Hepatocyte (in vitro differentiated cells): ENCODE measurements at regions not wholly inside any gene's neighbourhood (a gene's known extent, or its start where the extent isn't known, plus 50 kb on each side); places are given as distances from the start of the nearest gene placed in this dataset.

Source experiments
- DNase-seq: peaks from one replicate; pipeline ENCODE4 v3.0.0-alpha.2; 2016; ENCODE audit warnings: low spot score
- H2AFZ ChIP-seq: fragments of 200-600 bp; sonication (generic); 2 replicates; pipeline ENCODE4 v1.6.0; 2016; ENCODE audit warnings: antibody characterized with exemption, mild to moderate bottlenecking
- H3K27ac ChIP-seq: fragments of 200-600 bp; sonication (generic); 2 replicates; pipeline ENCODE4 v1.5.1; 2016; ENCODE audit warnings: mild to moderate bottlenecking
- H3K27me3 ChIP-seq: fragments of 200-600 bp; sonication (generic); 2 replicates; pipeline ENCODE4 v1.6.1; 2016
- H3K36me3 ChIP-seq: fragments of 200-600 bp; sonication (generic); replicated peaks from 2 replicates; pipeline ENCODE4 v1.5.1; 2016; ENCODE audit warnings: low read depth; ENCODE audit not compliant: insufficient read depth
- H3K4me1 ChIP-seq: fragments of 200-600 bp; sonication (generic); 2 replicates; pipeline ENCODE4 v1.5.1; 2016; ENCODE audit warnings: mild to moderate bottlenecking, moderate library complexity; ENCODE audit not compliant: insufficient read depth
- H3K4me2 ChIP-seq: fragments of 200-600 bp; sonication (generic); 2 replicates; pipeline ENCODE4 v1.6.0; 2016
- H3K4me3 ChIP-seq: fragments of 200-600 bp; sonication (generic); 2 replicates; pipeline ENCODE4 v1.5.1; 2016; ENCODE audit warnings: mild to moderate bottlenecking
- H3K79me2 ChIP-seq: fragments of 200-600 bp; sonication (generic); 2 replicates; pipeline ENCODE4 v1.6.0; 2017; ENCODE audit warnings: mild to moderate bottlenecking
- H3K9me2 ChIP-seq: fragments of 200-600 bp; sonication (generic); replicated peaks from 2 replicates; pipeline ENCODE4 v1.6.0; 2017; ENCODE audit warnings: mild to moderate bottlenecking; ENCODE audit not compliant: insufficient read depth
- H3K9me3 ChIP-seq: fragments of 200-600 bp; sonication (generic); 2 replicates; pipeline ENCODE4 v1.5.1; 2016; ENCODE audit warnings: low read depth, mild to moderate bottlenecking
- H4K20me1 ChIP-seq: fragments of 200-600 bp; sonication (generic); 2 replicates; pipeline ENCODE4 v1.6.0; 2016; ENCODE audit warnings: mild to moderate bottlenecking; ENCODE audit not compliant: insufficient read depth, poor library complexity, severe bottlenecking
- EZH2 ChIP-seq: fragments of 200-600 bp; sonication (generic); IDR thresholded peaks from 2 replicates; pipeline ENCODE4 v1.6.1; 2016; ENCODE audit warnings: antibody characterized with exemption, mild to moderate bottlenecking, borderline replicate concordance
- EZH2phosphoT487 ChIP-seq: fragments of 200-600 bp; sonication (generic); IDR thresholded peaks from one replicate; pipeline ENCODE4 v1.6.1; 2018; ENCODE audit warnings: antibody characterized with exemption, mild to moderate bottlenecking, low read depth, moderate library complexity; ENCODE audit not compliant: unreplicated experiment, severe bottlenecking
- WGBS: methylation state at CpG from one replicate; pipeline ENCODE4 v1.1.6; 2016; ENCODE audit warnings: low lambda C conversion rate; ENCODE audit errors: missing lambda C conversion rate; 5-methylcytosine and 5-hydroxymethylcytosine counted together
- TF ChIP-seq, protein P1 (sequence below): fragments of 200-600 bp; sonication (generic); IDR thresholded peaks from 2 replicates; pipeline ENCODE4 v1.5.1; 2016; ENCODE audit warnings: antibody characterized with exemption, mild to moderate bottlenecking; ENCODE audit not compliant: poor library complexity

DNA sequence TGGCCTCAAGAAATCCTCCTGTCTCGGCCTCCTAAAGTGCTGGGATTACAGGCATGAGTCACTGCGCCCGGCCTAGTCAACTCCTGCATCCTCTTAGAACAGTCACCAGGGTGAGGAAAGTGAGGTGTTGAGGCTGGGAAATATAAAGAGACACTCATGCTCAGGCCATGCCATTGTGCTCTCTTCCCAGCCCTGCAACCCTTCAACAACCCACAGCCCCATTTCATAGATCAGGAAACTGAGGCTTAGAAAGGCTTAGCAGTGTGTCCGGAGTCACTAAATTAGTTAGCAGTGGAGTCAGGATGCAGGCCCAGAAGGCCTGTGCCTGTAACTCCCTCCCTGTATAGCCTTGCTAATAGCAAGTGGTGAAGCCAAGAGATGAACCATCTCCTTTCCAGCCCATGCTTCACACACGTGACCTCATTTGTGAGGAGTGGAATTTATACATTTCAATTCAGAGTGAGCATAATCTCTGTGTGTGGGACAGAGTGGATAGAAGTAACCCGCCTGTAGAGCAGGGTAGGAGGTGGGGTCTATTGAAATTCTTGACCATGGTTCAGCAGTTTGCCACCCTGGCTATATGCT is 51.7 kb upstream of the USP3 start:
- no peaks in the 10 kb centered on the region for H3K36me3 ChIP-seq
- no peak overlapping the region for H3K27ac ChIP-seq
- H3K9me3 ChIP-seq: no peaks in the 10 kb centered on the region
- H3K4me3 ChIP-seq: no peak overlapping the region
- no peaks in the 10 kb centered on the region for H3K79me2 ChIP-seq
- H2AFZ ChIP-seq: no peak overlapping the region
- no peaks in the 10 kb centered on the region for H3K27me3 ChIP-seq
- peaks cover 15% of the 10 kb centered on the region for H3K4me1 ChIP-seq
- DNase-seq: no peak
- TF ChIP-seq, protein P1, sequence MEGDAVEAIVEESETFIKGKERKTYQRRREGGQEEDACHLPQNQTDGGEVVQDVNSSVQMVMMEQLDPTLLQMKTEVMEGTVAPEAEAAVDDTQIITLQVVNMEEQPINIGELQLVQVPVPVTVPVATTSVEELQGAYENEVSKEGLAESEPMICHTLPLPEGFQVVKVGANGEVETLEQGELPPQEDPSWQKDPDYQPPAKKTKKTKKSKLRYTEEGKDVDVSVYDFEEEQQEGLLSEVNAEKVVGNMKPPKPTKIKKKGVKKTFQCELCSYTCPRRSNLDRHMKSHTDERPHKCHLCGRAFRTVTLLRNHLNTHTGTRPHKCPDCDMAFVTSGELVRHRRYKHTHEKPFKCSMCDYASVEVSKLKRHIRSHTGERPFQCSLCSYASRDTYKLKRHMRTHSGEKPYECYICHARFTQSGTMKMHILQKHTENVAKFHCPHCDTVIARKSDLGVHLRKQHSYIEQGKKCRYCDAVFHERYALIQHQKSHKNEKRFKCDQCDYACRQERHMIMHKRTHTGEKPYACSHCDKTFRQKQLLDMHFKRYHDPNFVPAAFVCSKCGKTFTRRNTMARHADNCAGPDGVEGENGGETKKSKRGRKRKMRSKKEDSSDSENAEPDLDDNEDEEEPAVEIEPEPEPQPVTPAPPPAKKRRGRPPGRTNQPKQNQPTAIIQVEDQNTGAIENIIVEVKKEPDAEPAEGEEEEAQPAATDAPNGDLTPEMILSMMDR: no peak
- TF ChIP-seq EZH2 (no peak), EZH2phosphoT487 (no peak)
- H3K9me2 ChIP-seq: no peaks in the 10 kb centered on the region
- 96% methylated on average over 6 of the region's 6 CpGs for WGBS
- H3K4me2 ChIP-seq: no peak overlapping the region
- no peaks in the 10 kb centered on the region for H4K20me1 ChIP-seq

GRCh38 chr15:63453186-63453905 is 51.0 kb upstream of the USP3 start:
- Histone ChIP-seq H3K4me1 (peaks cover 15% of the 10 kb centered on the region), H3K4me2 (no peak overlapping the region), H4K20me1 (no peaks in the 10 kb centered on the region), H3K27ac (no peak overlapping the region), H3K4me3 (no peak overlapping the region), H3K79me2 (no peaks in the 10 kb centered on the region), H3K9me3 (no peaks in the 10 kb centered on the region), H3K27me3 (no peaks in the 10 kb centered on the region), H3K36me3 (no peaks in the 10 kb centered on the region), H3K9me2 (no peaks in the 10 kb centered on the region), H2AFZ (no peak overlapping the region)
- no peak for TF ChIP-seq EZH2phosphoT487
- TF ChIP-seq, protein P1: no peak
- no peak for TF ChIP-seq EZH2
- WGBS: 90% methylated on average over 4 of the region's 4 CpGs
- DNase-seq: no peak

GRCh38 chr15:63454503-63455211 is 49.7 kb upstream of the USP3 start:
- WGBS: 86% methylated on average over 4 of the region's 4 CpGs
- Histone ChIP-seq H3K4me2 (no peak overlapping the region), H3K27me3 (no peaks in the 10 kb centered on the region), H3K4me1 (peaks cover 9% of the 10 kb centered on the region), H4K20me1 (no peaks in the 10 kb centered on the region), H3K79me2 (no peaks in the 10 kb centered on the region), H2AFZ (no peak overlapping the region), H3K27ac (no peak overlapping the region), H3K4me3 (no peak overlapping the region), H3K36me3 (no peaks in the 10 kb centered on the region), H3K9me3 (no peaks in the 10 kb centered on the region), H3K9me2 (no peaks in the 10 kb centered on the region)
- no peak for DNase-seq
- TF ChIP-seq EZH2: no peak
- no peak for TF ChIP-seq EZH2phosphoT487
- TF ChIP-seq, protein P1: no peak
